ENCODE measurements at regions not wholly inside any gene's neighbourhood (a gene's known extent, or its start where the extent isn't known, plus 50 kb on each side); places are given as distances from the start of the nearest gene placed in this dataset.

- TF ChIP-seq EP300 (IDR thresholded peaks at IDR 0.05; ENCODE audit: low read depth) (no peak), CTCF (IDR thresholded peaks at IDR 0.05) (no peak), POLR2A (IDR thresholded peaks at IDR 0.05) (no peak), POLR2AphosphoS5 (IDR thresholded peaks at IDR 0.05) (no peak)
Measured at GRCh38 chr6:15061908-15062515, 183.9 kb upstream of the JARID2 start.
